Esophagus squamous epithelium (tissue), 5 donors: ENCODE measurements at regions not wholly inside any gene's neighbourhood (a gene's known extent, or its start where the extent isn't known, plus 50 kb on each side); places are given as distances from the start of the nearest gene placed in this dataset.

Experiments used
- DNase-seq: peaks from one replicate; lab custom pipeline; 2025; lab: John Stamatoyannopoulos, UW
- H3K27ac ChIP-seq, 4 donors: fragments of 200-600 bp; sonication (generic); one replicate each; pipeline ENCODE4 v1.5.1; 2016 to 2019; ENCODE audit warnings: mild to moderate bottlenecking in 1 of 4
- H3K27me3 ChIP-seq, 4 donors: fragments of 200-600 bp; sonication (generic); 1 replicate in 3 of 4; 2 replicates in 1 of 4; pipeline versions ENCODE4 v1.5.1 to v1.6.0; 2017 to 2021; ENCODE audit warnings: antibody characterized with exemption in 1 of 4
- H3K36me3 ChIP-seq, 3 donors: fragments of 200-600 bp; sonication (generic); one replicate each; pipeline ENCODE4 v1.5.1; 2016 to 2019
- H3K4me1 ChIP-seq, 3 donors: fragments of 200-600 bp; sonication (generic); one replicate each; pipeline ENCODE4 v1.5.1; 2017 to 2019
- H3K4me3 ChIP-seq, 4 donors: fragments of 200-600 bp; sonication (generic); 1 replicate in 3 of 4; 2 replicates in 1 of 4; pipeline ENCODE4 v1.5.1; 2016 to 2019; ENCODE audit warnings: mild to moderate bottlenecking in 2 of 4, moderate library complexity in 1 of 4
- H3K9me3 ChIP-seq, 3 donors: fragments of 200-600 bp; sonication (generic); one replicate each; pipeline ENCODE4 v1.5.1; 2016 to 2019
- CTCF ChIP-seq, 6 experiments: fragments of 450-650 bp in 4 of 6; fragments of 200-600 bp in 2 of 6; sonication (generic) in 2 of 6; IDR thresholded peaks; one replicate each; pipeline ENCODE4 v1.5.1; 2016 to 2019; ENCODE audit warnings: antibody characterized with exemption in 6 of 6, mild to moderate bottlenecking in 4 of 6, moderate library complexity in 4 of 6
- POLR2A ChIP-seq, 4 donors: fragments of 450-650 bp; IDR thresholded peaks; one replicate each; pipeline ENCODE4 v1.6.1; 2017; ENCODE audit warnings: antibody characterized with exemption in 4 of 4, mild to moderate bottlenecking in 4 of 4, moderate library complexity in 3 of 4
- WGBS, 2 donors: methylation state at CpG; one replicate each; pipeline ENCODE4 v1.1.5; 2018; 5-methylcytosine and 5-hydroxymethylcytosine counted together
- intact Hi-C: fragments of 100-400 bp; cut with DNase I; formaldehyde crosslinking; loops from one replicate; pipeline ENCODE4 v1.15.0; 2022
- donor health status: DM: yes; HTN: yes; CAD: no.

GRCh38 chr6:14316651-14317386 is 199.2 kb downstream of the CD83 start:
- TF ChIP-seq POLR2A (IDR thresholded peaks at IDR 0.05), result no peak
- no peak for TF ChIP-seq CTCF (IDR thresholded peaks at IDR 0.05)
- Histone ChIP-seq H3K9me3 (no peaks in the 10 kb centered on the region), H3K4me3 (no peak overlapping the region), H3K4me1 (peaks cover 0 to 6% (median 0%) of the 10 kb centered on the region in 3 donors), H3K27ac (no peak overlapping the region), H3K36me3 (no peaks in the 10 kb centered on the region), H3K27me3 (no peaks in the 10 kb centered on the region)
- no peak for DNase-seq
- intact Hi-C loops, result no loop called here
- 52 to 55% methylated on average over 10 of the region's 10 CpGs for WGBS, 2 donors

DNA sequence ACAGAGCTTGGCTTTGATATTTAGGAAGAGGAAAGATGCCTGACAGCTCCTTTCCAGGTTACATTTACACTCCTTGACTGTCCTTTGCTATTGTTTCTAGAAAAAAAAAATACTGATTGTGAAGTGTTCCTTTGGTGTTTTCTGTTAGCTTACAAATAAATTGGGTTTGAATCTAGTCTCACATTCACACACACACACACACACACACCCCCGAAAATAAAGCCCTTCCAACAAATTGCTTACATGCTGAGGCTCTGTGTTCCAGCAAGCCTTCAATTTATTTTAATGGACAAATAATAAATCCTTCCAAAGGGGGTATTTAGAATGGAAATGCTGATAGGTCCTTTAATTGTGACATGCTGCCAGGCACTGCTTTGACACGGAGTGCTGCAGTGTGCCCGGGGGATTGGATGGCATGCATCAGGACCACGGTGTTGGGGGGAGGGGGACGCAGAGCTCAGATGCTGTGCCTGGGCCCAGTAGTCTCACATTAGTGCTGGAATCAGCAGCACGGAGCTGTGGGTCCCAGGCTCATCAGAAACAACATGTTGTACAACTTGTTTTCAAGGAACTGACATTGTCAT is 199.9 kb downstream of the CD83 start:
- Histone ChIP-seq H3K4me1 (peaks cover 0 to 6% (median 0%) of the 10 kb centered on the region in 3 donors), H3K9me3 (no peaks in the 10 kb centered on the region), H3K4me3 (no peak overlapping the region), H3K36me3 (no peaks in the 10 kb centered on the region), H3K27ac (no peak overlapping the region), H3K27me3 (no peaks in the 10 kb centered on the region)
- WGBS, 2 donors, result 84 to 85% methylated on average over 3 of the region's 6 CpGs
- intact Hi-C loops, result no loop called here
- TF ChIP-seq POLR2A (IDR thresholded peaks at IDR 0.05) (no peak), CTCF (IDR thresholded peaks at IDR 0.05) (no peak)
- no peak for DNase-seq

GRCh38 chr6:14320332-14320731 is 202.8 kb downstream of the CD83 start:
- intact Hi-C loops, result no loop called here
- Histone ChIP-seq H3K27me3 (no peaks in the 10 kb centered on the region), H3K4me1 (peaks cover 0 to 6% (median 0%) of the 10 kb centered on the region in 3 donors), H3K27ac (no peak overlapping the region), H3K36me3 (no peaks in the 10 kb centered on the region), H3K9me3 (no peaks in the 10 kb centered on the region), H3K4me3 (no peak overlapping the region)
- 77 to 87% methylated on average over 5 of the region's 5 CpGs for WGBS, 2 donors
- no peak for TF ChIP-seq POLR2A (IDR thresholded peaks at IDR 0.05)
- no peak for TF ChIP-seq CTCF (IDR thresholded peaks at IDR 0.05)
- DNase-seq, result no peak

DNA sequence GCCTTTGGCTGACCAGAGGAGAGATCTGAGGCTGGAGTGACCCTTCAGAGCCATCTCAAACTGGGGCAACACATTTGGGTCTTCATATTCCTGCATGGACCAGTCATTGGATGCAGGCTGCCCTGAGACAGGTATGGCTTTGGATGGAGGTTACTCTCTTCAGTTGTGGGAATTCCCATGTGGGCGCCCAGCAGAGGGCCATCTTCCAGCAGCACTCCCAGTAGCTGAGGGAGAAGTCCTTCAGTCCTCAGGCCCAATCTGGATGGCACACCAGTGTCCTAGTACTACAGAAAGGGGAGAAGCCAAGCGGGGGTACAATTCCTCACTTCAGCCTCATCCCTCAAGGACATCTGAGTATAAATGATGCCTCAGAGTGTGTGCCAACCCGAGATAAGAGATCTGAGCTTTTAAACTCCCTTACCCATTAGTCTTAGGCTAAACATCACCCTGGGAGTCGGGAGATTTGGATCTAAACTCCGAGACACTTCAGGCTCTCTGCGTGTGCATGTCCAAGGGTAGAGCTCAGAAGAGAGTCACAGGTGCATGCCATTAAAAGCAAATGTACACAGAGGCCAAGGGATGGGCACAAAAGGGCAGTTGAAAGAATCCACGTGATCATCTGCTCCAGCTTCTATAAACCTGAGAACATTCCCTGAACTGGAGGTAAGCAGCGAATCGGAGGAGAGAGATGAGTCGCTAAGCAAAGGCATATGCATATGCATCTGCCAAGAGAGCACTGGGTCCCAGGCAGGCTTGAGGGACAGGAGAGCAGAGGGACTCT is 204.6 kb downstream of the CD83 start:
- 91 to 92% methylated on average over 4 to 6 of the region's 10 CpGs for WGBS, 2 donors
- Histone ChIP-seq H3K4me1 (no peaks in the 10 kb centered on the region), H3K36me3 (no peaks in the 10 kb centered on the region), H3K4me3 (no peak overlapping the region), H3K27ac (no peak overlapping the region), H3K27me3 (no peaks in the 10 kb centered on the region), H3K9me3 (no peaks in the 10 kb centered on the region)
- TF ChIP-seq CTCF (IDR thresholded peaks at IDR 0.05) (no peak), POLR2A (IDR thresholded peaks at IDR 0.05) (no peak)
- intact Hi-C loops, result no loop called here
- DNase-seq, result no peak

- 81 to 92% methylated on average over 3 of the region's 3 CpGs for WGBS, 2 donors
- Histone ChIP-seq H3K4me3 (no peak overlapping the region), H3K27me3 (no peaks in the 10 kb centered on the region), H3K4me1 (no peaks in the 10 kb centered on the region), H3K36me3 (no peaks in the 10 kb centered on the region), H3K27ac (no peak overlapping the region), H3K9me3 (no peaks in the 10 kb centered on the region)
- no peak for TF ChIP-seq CTCF (IDR thresholded peaks at IDR 0.05)
- no peak for TF ChIP-seq POLR2A (IDR thresholded peaks at IDR 0.05)
- no peak for DNase-seq
- intact Hi-C loops, result no loop called here
These were observed 205.3 kb downstream of the CD83 start for GRCh38 chr6:14322841-14323240.
